HG03469 (cell line): ENCODE measurements at regions not wholly inside any gene's neighbourhood (a gene's known extent, or its start where the extent isn't known, plus 50 kb on each side); places are given as distances from the start of the nearest gene placed in this dataset.
A peak's percentile ranks its signal among the peaks of the same experiment; 100 is the strongest.

Source experiments
- ATAC-seq: cut with Tn5 transposase; IDR thresholded peaks from one replicate; pipeline ENCODE4 v1.9.1; 2021; ENCODE audit warnings: mild to moderate bottlenecking, moderate library complexity, moderate number of reproducible peaks; ENCODE audit not compliant: unreplicated experiment

DNA sequence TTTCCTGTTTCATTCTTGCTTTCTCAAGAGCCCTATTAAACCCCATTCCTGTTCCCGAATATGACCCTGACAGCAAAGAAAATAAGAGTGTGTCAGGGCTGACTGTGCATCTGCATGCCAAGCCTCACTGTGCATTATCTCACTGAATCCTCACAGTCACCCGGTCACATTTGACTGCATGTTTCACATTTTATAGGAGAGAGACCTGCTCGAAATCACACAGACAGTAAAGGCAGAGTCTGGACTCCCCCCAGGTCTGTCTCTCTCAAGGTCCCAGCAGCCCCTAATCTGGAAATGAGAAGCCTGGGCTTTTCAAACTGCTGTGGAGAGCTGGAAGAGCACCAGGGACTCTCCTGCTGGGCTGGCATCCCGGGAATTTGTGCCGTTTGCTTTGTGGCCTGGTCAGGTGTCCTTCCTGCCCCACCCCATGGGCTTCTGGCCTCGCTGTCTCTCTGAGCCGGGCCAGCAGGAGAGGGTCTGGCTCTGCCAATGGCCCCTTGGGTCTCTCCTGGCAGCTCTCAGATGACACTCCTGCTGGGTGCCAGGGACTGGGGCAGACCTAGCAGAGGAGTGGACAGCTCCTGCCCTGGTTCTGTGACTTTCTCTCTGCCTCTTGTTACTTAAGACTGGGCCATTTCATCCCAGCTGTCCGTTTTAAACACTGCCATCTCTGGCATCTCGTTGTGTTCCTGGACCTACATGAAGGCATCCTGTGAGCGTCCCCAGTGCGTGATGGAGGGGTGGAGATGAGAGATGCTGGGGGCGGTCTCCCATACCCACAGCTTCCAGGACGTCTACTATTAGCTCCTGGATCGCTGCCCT lies 173.6 kb downstream of the ARHGAP12 start:
- no peak for ATAC-seq

DNA sequence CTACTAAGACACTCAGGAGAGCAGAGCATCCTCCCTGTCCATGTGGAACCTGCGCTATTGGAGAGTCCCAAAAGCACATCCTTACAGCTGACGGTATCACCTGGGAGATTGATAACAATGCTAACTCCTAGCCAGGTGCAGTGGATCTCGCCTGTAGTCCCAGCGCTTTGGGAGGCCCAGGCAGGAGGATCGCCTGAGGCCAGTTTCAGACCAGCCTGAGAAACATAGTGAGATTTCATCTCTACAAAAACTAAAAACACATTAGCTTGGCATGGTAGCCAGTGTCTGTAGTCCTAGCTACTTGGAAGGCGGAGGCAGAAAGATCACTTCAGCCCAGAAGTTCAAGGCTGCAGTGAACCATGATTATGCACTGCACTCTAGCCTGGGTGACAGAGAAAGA lies 174.9 kb downstream of the ARHGAP12 start:
- ATAC-seq = no peak

DNA sequence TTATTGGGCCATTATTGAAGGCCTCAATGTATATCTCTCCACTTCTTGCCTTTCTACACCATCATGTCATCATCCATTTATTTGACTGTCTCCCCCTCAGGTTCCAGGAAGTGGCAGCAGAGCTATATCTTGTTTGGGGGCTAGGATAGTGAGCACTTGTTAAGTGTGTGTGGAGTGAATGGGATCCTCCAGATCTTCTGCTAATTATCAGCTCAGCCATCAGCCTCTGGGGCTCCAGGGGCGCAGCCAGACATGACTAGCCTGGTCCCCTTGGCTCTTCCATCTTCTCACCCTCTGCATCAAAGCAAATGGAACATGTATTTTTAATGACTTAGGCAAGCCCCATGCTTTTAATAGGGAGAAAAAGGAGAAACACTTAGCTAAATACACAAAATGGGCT lies 176.5 kb downstream of the ARHGAP12 start:
- no peak for ATAC-seq

GRCh38 chr10:31751738-31752080 lies 176.9 kb downstream of the ARHGAP12 start:
- no peak for ATAC-seq

GRCh38 chr10:31751051-31751737 lies 177.4 kb downstream of the ARHGAP12 start:
- no peak for ATAC-seq

- no peak for ATAC-seq
These were observed 178.4 kb downstream of the ARHGAP12 start for GRCh38 chr10:31749981-31750840.

DNA sequence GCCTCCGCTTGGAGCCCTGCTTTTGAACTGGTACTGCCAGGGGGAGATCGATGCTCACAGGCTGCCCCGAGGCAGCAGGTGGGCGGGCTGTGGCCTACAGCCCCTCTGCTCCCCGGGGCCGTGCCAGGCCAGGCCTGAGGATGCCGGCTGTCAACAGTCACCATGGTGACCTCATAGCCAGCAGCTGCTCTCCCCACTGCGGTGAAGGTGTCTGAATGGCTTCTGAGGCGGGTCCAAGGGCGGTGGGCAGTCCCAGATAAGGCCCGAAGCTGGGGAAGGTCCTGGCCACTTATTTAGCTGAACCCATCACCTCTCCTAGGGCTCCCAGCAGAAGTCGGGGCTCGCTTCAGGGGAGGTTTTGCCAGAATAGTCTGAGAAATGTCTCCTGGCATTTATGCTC lies 179.3 kb downstream of the ARHGAP12 start:
- ATAC-seq = no peak

DNA sequence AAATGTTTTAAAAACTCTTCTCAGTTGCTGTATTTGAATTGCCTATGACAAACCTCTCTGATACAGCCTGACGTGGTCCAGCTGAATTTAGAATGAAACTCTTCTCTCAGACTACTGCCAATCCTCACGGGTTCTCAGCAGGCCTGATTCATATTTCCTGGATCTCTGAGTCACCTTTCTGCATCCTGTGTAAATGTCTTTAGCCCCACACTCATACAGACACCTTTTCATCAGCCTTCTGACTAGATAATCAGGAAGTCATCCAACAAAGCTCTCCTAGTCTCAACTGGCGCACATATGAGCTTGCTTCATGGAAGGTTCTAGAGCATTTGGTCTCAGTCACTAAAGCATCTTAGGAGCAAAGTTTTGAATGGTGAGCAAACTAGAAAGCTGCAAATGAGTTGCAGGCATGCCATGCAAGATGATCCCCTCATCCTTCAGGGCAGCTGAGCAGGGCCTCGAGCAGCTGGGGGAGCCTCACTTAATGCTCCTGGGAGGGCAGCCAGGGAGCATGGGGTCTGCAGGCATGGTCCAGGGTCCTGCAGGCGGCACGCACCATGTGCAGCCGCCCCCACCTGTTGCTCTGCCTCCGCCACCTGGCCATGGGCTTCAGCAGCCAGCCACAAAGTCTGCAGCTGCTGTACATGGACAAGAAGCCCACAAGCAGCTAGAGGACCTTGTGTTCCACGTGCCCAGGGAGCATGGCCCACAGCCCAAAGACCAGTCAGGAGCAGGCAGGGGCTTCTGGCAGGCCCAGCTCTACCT lies 182.8 kb downstream of the ARHGAP12 start:
- peak; percentile 36 for ATAC-seq

DNA sequence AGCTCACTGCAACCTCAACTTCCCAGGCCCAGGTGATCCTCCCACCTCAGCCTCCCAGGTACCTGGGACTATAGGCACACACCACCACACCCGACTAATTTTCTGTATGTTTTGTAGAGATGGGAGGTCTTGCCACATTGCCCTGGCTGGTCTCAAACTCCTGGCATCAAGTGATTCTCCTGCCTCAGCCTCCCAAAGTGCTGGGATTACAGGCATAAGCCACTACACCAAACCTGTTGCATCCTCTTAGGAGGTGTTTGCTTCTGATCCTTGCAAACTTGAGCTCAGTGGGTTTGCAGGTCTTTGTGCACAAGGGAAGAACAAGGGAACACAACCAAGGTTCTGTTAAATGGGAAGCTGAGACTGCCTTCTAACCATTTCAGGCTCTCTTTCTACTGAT lies 184.6 kb downstream of the ARHGAP12 start:
- no peak for ATAC-seq

GRCh38 chr10:31742255-31742654 lies 186.4 kb downstream of the ARHGAP12 start:
- ATAC-seq = no peak

- no peak for ATAC-seq
These were observed 187.2 kb downstream of the ARHGAP12 start for GRCh38 chr10:31741473-31741872.

DNA sequence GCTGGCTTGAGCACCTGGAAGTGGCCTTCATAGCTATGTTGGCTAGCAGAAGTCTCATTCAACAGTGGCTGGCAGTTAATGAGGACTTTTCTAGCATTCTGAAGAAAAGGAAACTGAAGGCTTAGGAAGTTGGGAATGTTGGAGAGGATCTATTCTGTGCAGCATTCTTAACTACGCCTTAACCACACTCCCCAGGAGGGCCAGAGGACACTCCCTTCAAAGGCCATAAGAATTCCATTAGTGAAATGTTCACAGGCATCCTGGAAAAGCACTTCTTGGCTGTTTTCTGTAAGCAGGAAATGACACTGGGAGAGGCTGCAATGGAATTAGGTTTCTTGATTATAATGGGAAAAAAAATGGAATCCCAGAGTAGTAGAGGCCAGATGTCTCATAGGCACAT lies 188.9 kb downstream of the ARHGAP12 start:
- ATAC-seq = no peak

DNA sequence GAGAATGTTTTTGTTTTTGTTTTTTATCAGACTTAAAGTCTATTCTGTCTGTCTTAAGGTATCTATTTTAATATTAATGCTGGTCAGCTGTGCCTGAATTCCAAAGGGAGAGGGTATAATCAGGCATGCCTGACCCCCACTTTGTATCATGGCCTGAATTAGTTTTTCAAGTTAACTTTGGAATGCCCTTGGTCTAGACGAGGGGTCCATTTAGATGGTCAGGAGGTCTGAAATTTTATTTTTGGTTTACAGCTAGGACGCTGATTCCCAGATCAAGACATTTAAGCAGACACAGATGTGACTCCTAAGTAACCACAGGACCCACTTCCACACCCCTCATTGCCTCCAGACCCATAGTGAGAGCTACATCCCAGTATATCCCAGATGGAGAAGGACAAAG lies 189.5 kb downstream of the ARHGAP12 start:
- ATAC-seq = no peak

DNA sequence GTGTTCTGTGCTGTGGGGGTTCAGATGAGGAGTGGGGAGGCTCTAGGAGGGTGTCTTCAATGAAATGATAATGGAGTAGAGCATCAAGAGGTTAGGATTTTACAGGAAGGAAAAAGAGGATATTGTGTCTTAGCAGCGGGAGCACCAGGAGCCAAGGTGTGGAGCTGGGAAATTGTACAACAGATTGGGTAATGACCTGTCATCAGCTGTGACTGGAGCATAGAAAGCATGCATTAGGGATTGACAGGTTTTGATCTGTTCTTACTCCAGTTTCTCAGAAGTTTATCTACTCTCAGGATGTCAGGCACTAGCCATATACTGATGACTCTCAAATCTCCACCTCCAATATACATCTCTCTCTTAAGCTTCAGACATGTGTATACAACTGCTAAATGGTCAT lies 196.9 kb downstream of the ARHGAP12 start:
- no peak for ATAC-seq

GRCh38 chr10:31730776-31731175 lies 197.9 kb downstream of the ARHGAP12 start:
- ATAC-seq = no peak

- no peak for ATAC-seq
These were observed 199.9 kb downstream of the ARHGAP12 start for GRCh38 chr10:31728698-31729224.

- no peak for ATAC-seq
These were observed 203.2 kb downstream of the ARHGAP12 start for GRCh38 chr10:31725436-31725835.

- no peak for ATAC-seq
These were observed 204.3 kb downstream of the ARHGAP12 start for GRCh38 chr10:31724296-31724695.

DNA sequence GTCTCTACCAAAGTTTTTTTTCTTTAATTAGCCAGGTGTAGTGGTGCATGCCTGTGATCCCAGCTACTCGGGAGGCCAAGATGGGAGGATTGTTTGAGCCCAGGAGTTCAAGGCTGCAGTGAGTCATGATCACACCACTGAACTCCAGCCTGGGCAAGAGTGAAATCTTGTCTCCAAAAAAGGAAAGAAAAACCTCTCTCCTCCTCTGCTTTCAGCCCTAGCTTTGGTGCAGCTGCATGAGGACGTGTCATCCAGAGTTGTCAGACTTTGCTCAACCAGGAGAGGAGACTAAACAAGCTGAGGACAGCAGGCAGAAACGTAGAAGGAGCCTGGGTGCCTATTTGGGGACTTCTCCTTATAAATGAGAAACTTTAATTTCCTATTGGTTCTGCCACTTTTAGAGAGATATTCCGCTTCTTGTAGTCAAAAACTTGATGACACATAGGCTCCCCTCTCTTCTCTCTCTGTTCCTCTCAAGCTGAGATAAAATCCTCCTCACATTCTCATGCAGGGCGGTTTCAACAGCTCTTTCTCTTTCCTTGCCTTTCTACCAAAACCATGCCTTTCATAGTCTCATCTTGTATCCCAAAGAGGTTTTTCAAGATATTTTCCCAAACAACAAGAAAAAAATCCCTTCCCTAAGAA lies 205.4 kb downstream of the ARHGAP12 start:
- no peak for ATAC-seq

DNA sequence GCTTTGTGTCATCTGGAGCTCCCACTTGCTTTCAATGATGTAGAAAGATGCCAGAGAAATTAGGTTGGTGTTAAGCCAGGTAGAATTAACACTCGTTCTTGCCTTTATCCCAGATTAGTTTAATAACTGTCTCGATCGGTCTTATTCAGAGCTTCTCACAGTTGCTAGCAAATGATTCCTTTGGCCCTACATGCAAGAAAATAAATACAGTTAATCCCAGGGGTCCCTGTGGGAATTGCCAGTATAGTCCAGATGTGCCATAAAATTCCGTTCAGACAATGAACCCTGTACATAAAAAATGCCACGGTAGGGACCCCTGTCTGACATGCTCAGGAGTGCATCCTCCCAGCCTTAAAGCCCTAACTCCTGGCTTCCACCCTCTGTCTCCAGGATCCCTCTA lies 207.5 kb downstream of the ARHGAP12 start:
- no peak for ATAC-seq
